ENCODE measurements at regions not wholly inside any gene's neighbourhood (a gene's known extent, or its start where the extent isn't known, plus 50 kb on each side); places are given as distances from the start of the nearest gene placed in this dataset.

- TF ChIP-seq EZH2phosphoT487 (IDR thresholded peaks at IDR 0.05; ENCODE audit: low read depth, severe bottlenecking, unreplicated experiment), result no peak
- no peak for TF ChIP-seq EZH2 (IDR thresholded peaks at IDR 0.05; ENCODE audit: borderline replicate concordance)
Measured at GRCh38 chr17:72011561-72011960, 109.3 kb upstream of the SOX9 start.

Measured in hepatocyte (in vitro differentiated cells).